Gastroesophageal sphincter (tissue), 4 donors: ENCODE measurements at regions not wholly inside any gene's neighbourhood (a gene's known extent, or its start where the extent isn't known, plus 50 kb on each side); places are given as distances from the start of the nearest gene placed in this dataset.
"Not testable (repeated sequence)": the region's sequence is repeated elsewhere in the genome, so short reads cannot be mapped to it uniquely, and the experiment has no call there.

ENCODE experiments used
- ATAC-seq: fragments of 150-250 bp; one replicate; pipeline ENCODE4 v1.9.1; 2016; ENCODE audit warnings: mild to moderate bottlenecking, moderate library complexity
- H3K27ac ChIP-seq, 4 donors: fragments of 200-600 bp; sonication (generic) in 3 of 4; 1 replicate in 3 of 4; 2 replicates in 1 of 4; pipeline ENCODE4 v1.5.1; 2016 to 2019
- H3K27me3 ChIP-seq: fragments of 200-600 bp; sonication (generic); one replicate; pipeline ENCODE4 v1.5.1; 2019
- H3K36me3 ChIP-seq, 2 donors: fragments of 200-600 bp; sonication (generic); one replicate each; pipeline ENCODE4 v1.5.1; 2019; ENCODE audit warnings: control low read depth in 1 of 2
- H3K4me1 ChIP-seq, 3 donors: fragments of 200-600 bp; sonication (generic); 1 replicate in 2 of 3; 2 replicates in 1 of 3; pipeline ENCODE4 v1.5.1; 2016 to 2019; ENCODE audit warnings: control low read depth in 2 of 3
- H3K4me3 ChIP-seq, 2 donors: fragments of 200-600 bp; sonication (generic); one replicate each; pipeline ENCODE4 v1.5.1; 2019; ENCODE audit warnings: mild to moderate bottlenecking in 1 of 2, moderate library complexity in 1 of 2
- H3K9me3 ChIP-seq, 3 donors: fragments of 200-600 bp; sonication (generic); one replicate each; pipeline ENCODE4 v1.5.1; 2017 to 2019; ENCODE audit warnings: control low read depth in 2 of 3
- EP300 ChIP-seq: sonication (generic); formaldehyde crosslinking; IDR thresholded peaks from one replicate; pipeline ENCODE4 v1.6.1; 2017; ENCODE audit warnings: antibody characterized with exemption, mild to moderate bottlenecking
- POLR2A ChIP-seq, 2 donors: fragments of 450-650 bp; IDR thresholded peaks; one replicate each; pipeline ENCODE4 v1.6.1; 2017; ENCODE audit warnings: antibody characterized with exemption in 2 of 2, mild to moderate bottlenecking in 2 of 2, moderate library complexity in 1 of 2
- POLR2AphosphoS5 ChIP-seq: sonication (generic); formaldehyde crosslinking; IDR thresholded peaks from one replicate; pipeline ENCODE4 v1.6.1; 2017; ENCODE audit warnings: antibody characterized with exemption
- WGBS, 2 donors: methylation state at CpG; one replicate each; pipeline ENCODE4 v1.1.5; 2018; ENCODE audit warnings: low coverage in 1 of 2; 5-methylcytosine and 5-hydroxymethylcytosine counted together
- TF ChIP-seq, protein P1 (sequence below), 4 experiments: fragments of 200-600 bp in 2 of 4; fragments of 450-650 bp in 2 of 4; sonication (generic) in 1 of 4; IDR thresholded peaks; one replicate each; pipeline ENCODE4 v1.5.1; 2017 to 2019; ENCODE audit warnings: antibody characterized with exemption in 4 of 4, mild to moderate bottlenecking in 2 of 4, moderate library complexity in 2 of 4

DNA sequence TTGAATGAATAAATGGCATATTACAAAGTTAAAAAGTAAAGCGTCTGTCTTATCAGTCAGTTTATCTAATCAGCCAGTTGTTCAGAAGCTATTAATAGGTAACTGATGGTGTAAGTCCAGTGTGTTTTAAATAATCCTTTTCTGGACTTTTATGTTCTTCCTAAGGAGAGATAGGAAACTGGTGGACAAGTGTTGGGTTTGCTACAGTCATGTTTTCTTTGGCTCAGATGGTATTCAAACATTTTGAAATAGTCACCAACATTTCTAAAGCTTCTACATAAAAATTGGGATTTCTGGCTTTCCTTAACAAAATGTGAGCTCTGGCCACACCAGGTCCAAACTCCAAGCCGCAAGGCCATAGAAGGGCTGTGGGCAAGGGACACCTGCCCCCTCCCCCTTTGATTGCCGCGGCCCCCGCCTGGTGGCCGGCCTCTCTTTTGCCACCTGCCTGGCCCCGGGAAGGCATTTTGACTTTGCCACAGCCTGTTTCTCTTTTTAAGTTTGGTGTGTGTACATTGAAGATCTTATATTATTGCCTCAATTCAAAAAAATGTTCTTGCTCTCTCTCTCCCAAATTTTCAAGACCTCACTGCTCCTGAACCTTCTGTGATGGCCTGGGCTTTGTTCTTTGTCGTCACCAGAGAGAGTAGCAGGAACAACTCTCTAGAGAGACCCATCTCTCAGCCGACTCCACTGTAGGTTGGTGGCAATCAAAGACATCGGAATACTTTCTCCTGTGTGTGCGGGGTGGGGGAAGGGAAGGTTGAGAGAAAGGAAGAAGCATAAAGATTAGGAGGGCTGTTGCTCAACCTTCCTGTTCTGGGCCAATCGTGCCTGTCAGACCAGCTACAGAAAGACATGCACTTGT, 84.0 kb upstream of the ZNF217 start:
- H3K9me3 ChIP-seq, result no peaks in the 10 kb centered on the region
- TF ChIP-seq POLR2AphosphoS5, result no peak
- TF ChIP-seq POLR2A (IDR thresholded peaks at IDR 0.05), result no peak
- TF ChIP-seq, protein P1, sequence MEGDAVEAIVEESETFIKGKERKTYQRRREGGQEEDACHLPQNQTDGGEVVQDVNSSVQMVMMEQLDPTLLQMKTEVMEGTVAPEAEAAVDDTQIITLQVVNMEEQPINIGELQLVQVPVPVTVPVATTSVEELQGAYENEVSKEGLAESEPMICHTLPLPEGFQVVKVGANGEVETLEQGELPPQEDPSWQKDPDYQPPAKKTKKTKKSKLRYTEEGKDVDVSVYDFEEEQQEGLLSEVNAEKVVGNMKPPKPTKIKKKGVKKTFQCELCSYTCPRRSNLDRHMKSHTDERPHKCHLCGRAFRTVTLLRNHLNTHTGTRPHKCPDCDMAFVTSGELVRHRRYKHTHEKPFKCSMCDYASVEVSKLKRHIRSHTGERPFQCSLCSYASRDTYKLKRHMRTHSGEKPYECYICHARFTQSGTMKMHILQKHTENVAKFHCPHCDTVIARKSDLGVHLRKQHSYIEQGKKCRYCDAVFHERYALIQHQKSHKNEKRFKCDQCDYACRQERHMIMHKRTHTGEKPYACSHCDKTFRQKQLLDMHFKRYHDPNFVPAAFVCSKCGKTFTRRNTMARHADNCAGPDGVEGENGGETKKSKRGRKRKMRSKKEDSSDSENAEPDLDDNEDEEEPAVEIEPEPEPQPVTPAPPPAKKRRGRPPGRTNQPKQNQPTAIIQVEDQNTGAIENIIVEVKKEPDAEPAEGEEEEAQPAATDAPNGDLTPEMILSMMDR (IDR thresholded peaks at IDR 0.05), result no peak
- no peak for TF ChIP-seq EP300
- no peak overlapping the region for H3K27ac ChIP-seq
- H3K4me3 ChIP-seq, result no peak overlapping the region
- no peaks in the 10 kb centered on the region for H3K36me3 ChIP-seq
- 57 to 77% methylated on average over 6 to 11 of the region's 12 CpGs for WGBS, 2 donors
- no peaks in the 10 kb centered on the region for H3K27me3 ChIP-seq
- peaks cover 0 to 33% (median 5%) of the 10 kb centered on the region in 3 donors for H3K4me1 ChIP-seq
- no peak for ATAC-seq

GRCh38 chr20:53676987-53677386, 83.3 kb upstream of the ZNF217 start:
- H3K27me3 ChIP-seq, result no peaks in the 10 kb centered on the region
- H3K27ac ChIP-seq, result no peak overlapping the region
- no peaks in the 10 kb centered on the region for H3K9me3 ChIP-seq
- WGBS, 2 donors, result 94% methylated on average over 8 of the region's 8 CpGs; no CpG with 5 or more reads in 1 of the 2 donors
- ATAC-seq, result no peak
- H3K36me3 ChIP-seq, result no peaks in the 10 kb centered on the region
- TF ChIP-seq EP300, result no peak
- no peak for TF ChIP-seq POLR2AphosphoS5
- TF ChIP-seq POLR2A (IDR thresholded peaks at IDR 0.05), result no peak
- TF ChIP-seq, protein P1 (IDR thresholded peaks at IDR 0.05), result no peak
- peaks cover 0 to 33% (median 5%) of the 10 kb centered on the region in 3 donors for H3K4me1 ChIP-seq
- H3K4me3 ChIP-seq, result no peak overlapping the region

DNA sequence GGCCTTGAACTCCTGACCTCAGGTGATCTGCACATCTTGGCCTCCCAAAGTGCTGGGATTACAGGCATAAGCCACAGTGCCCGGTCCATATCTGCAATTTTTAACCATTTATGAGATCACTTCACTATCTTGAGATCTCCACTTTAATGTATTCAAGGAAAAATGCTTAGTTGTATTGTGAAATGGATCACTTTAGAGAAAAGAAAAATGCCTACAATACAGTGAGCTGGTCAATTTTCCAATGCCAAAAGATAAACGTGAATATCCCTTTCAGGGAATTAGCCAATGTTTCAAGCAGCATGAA, 82.8 kb upstream of the ZNF217 start:
- whole genome bisulfite sequencing, 2 donors, result 77 to 83% methylated on average over 2 of the region's 2 CpGs
- peaks cover 0 to 33% (median 5%) of the 10 kb centered on the region in 3 donors for H3K4me1 ChIP-seq
- no peak for ATAC-seq
- H3K9me3 ChIP-seq, result no peaks in the 10 kb centered on the region
- TF ChIP-seq POLR2AphosphoS5, result no peak
- no peak for TF ChIP-seq POLR2A (IDR thresholded peaks at IDR 0.05)
- TF ChIP-seq, protein P1 (IDR thresholded peaks at IDR 0.05), result no peak
- TF ChIP-seq EP300, result no peak
- H3K4me3 ChIP-seq, result no peak overlapping the region
- H3K36me3 ChIP-seq, result no peaks in the 10 kb centered on the region
- no peaks in the 10 kb centered on the region for H3K27me3 ChIP-seq
- no peak overlapping the region for H3K27ac ChIP-seq

GRCh38 chr20:53672484-53673129, 79.0 kb upstream of the ZNF217 start:
- H3K27me3 ChIP-seq, result no peaks in the 10 kb centered on the region
- no peaks in the 10 kb centered on the region for H3K9me3 ChIP-seq
- ATAC-seq, result no peak
- H3K27ac ChIP-seq, result no peak overlapping the region
- H3K4me1 ChIP-seq, result peaks cover 0 to 1% (median 0%) of the 10 kb centered on the region in 3 donors
- H3K36me3 ChIP-seq, result no peaks in the 10 kb centered on the region
- H3K4me3 ChIP-seq, result no peak overlapping the region
- WGBS, 2 donors, result 69 to 78% methylated on average over 5 to 6 of the region's 10 CpGs
- TF ChIP-seq, protein P1 (IDR thresholded peaks at IDR 0.05), result no peak

DNA sequence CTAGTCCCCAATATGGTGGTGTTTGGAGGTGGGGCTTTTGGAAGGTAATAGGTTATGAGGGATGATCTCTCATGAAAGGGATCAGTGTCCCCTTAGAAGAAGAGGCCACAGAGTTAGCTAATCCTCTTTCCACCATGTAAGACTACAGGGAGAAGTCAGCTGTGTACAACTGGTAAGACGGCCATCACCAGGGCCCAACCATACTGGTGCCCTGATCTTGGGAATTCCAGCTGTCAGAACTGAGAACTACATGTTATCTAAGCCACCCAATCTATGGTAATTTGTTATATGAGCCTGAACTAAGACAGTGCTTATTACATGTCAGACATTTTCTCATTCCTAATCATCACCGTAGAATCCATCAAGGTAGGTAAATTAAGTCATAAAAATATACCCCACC, 77.7 kb upstream of the ZNF217 start:
- H3K27me3 ChIP-seq, result no peaks in the 10 kb centered on the region
- TF ChIP-seq POLR2A (IDR thresholded peaks at IDR 0.05) (no peak), EP300 (no peak), POLR2AphosphoS5 (no peak)
- TF ChIP-seq, protein P1 (IDR thresholded peaks at IDR 0.05), result no peak
- H3K27ac ChIP-seq, result no peak overlapping the region
- no peak overlapping the region for H3K4me3 ChIP-seq
- 100% methylated on average over 1 to 2 of the region's 2 CpGs for WGBS, 2 donors
- H3K9me3 ChIP-seq, result no peaks in the 10 kb centered on the region
- H3K36me3 ChIP-seq, result no peaks in the 10 kb centered on the region
- H3K4me1 ChIP-seq, result no peaks in the 10 kb centered on the region
- no peak for ATAC-seq

GRCh38 chr20:53669517-53670313, 76.1 kb upstream of the ZNF217 start:
- not testable (repeated sequence) for H3K36me3 ChIP-seq, H3K4me1 ChIP-seq, H3K27me3 ChIP-seq, H3K4me3 ChIP-seq, H3K9me3 ChIP-seq, H3K27ac ChIP-seq, ATAC-seq
- WGBS, 2 donors, result 93 to 95% methylated on average over 10 to 15 of the region's 16 CpGs
